ENCODE measurements at regions not wholly inside any gene's neighbourhood (a gene's known extent, or its start where the extent isn't known, plus 50 kb on each side); places are given as distances from the start of the nearest gene placed in this dataset.

- peaks cover 6% of the 10 kb centered on the region; the same call in 1 of the 2 replicates for H3K36me3 ChIP-seq (ENCODE audit: low read depth)
- H3K4me3 ChIP-seq (ENCODE audit: severe bottlenecking), result no peak overlapping the region
- H3K9me3 ChIP-seq (ENCODE audit: severe bottlenecking), result no peaks in the 10 kb centered on the region
- peaks cover 8% of the 10 kb centered on the region for H3K4me1 ChIP-seq (ENCODE audit: insufficient read depth, poor library complexity, severe bottlenecking)
- TF ChIP-seq CTCF (IDR thresholded peaks at IDR 0.05; ENCODE audit: poor library complexity, severe bottlenecking), result no peak
- DNase-seq (ENCODE audit: low spot score) (no peak), ATAC-seq (ENCODE audit: low read depth) (no peak; the same call in 2 of the 3 replicates)
- H3K27me3 ChIP-seq (ENCODE audit: insufficient read depth, poor library complexity, severe bottlenecking), result no peaks in the 10 kb centered on the region
- H3K27ac ChIP-seq (ENCODE audit: poor library complexity, severe bottlenecking), result peak overlapping the region; percentile 12
These were observed 55.9 kb upstream of the ACYP2 start for GRCh38 chr2:54059504-54059903.

GRCh38 chr2:54058449-54058848, 57.0 kb upstream of the ACYP2 start:
- no peak overlapping the region for H3K27ac ChIP-seq (ENCODE audit: poor library complexity, severe bottlenecking)
- H3K4me1 ChIP-seq (ENCODE audit: insufficient read depth, poor library complexity, severe bottlenecking), result peaks cover 8% of the 10 kb centered on the region
- TF ChIP-seq CTCF (IDR thresholded peaks at IDR 0.05; ENCODE audit: poor library complexity, severe bottlenecking), result no peak
- no peak for DNase-seq (ENCODE audit: low spot score)
- H3K4me3 ChIP-seq (ENCODE audit: severe bottlenecking), result no peak overlapping the region
- ATAC-seq (ENCODE audit: low read depth), result no peak
- peaks cover 6% of the 10 kb centered on the region; the same call in 1 of the 2 replicates for H3K36me3 ChIP-seq (ENCODE audit: low read depth)
- H3K27me3 ChIP-seq (ENCODE audit: insufficient read depth, poor library complexity, severe bottlenecking), result no peaks in the 10 kb centered on the region
- no peaks in the 10 kb centered on the region for H3K9me3 ChIP-seq (ENCODE audit: severe bottlenecking)

- Histone ChIP-seq H3K9me3 (ENCODE audit: severe bottlenecking) (no peaks in the 10 kb centered on the region), H3K27ac (ENCODE audit: poor library complexity, severe bottlenecking) (no peak overlapping the region), H3K36me3 (ENCODE audit: low read depth) (peaks cover 6% of the 10 kb centered on the region; the same call in 1 of the 2 replicates), H3K4me3 (ENCODE audit: severe bottlenecking) (no peak overlapping the region), H3K27me3 (ENCODE audit: insufficient read depth, poor library complexity, severe bottlenecking) (no peaks in the 10 kb centered on the region), H3K4me1 (ENCODE audit: insufficient read depth, poor library complexity, severe bottlenecking) (peaks cover 4% of the 10 kb centered on the region)
- no peak for TF ChIP-seq CTCF (IDR thresholded peaks at IDR 0.05; ENCODE audit: poor library complexity, severe bottlenecking)
- ATAC-seq (ENCODE audit: low read depth) (no peak), DNase-seq (ENCODE audit: low spot score) (no peak)
These were observed 60.6 kb upstream of the ACYP2 start for GRCh38 chr2:54054774-54055173.

- H3K4me3 ChIP-seq (ENCODE audit: severe bottlenecking), result no peak overlapping the region
- no peak for DNase-seq (ENCODE audit: low spot score)
- peaks cover 6% of the 10 kb centered on the region; the same call in 1 of the 2 replicates for H3K36me3 ChIP-seq (ENCODE audit: low read depth)
- ATAC-seq (ENCODE audit: low read depth), result no peak
- H3K9me3 ChIP-seq (ENCODE audit: severe bottlenecking), result no peaks in the 10 kb centered on the region
- no peak overlapping the region for H3K27ac ChIP-seq (ENCODE audit: poor library complexity, severe bottlenecking)
- H3K4me1 ChIP-seq (ENCODE audit: insufficient read depth, poor library complexity, severe bottlenecking), result no peaks in the 10 kb centered on the region
- H3K27me3 ChIP-seq (ENCODE audit: insufficient read depth, poor library complexity, severe bottlenecking), result no peaks in the 10 kb centered on the region
- TF ChIP-seq CTCF (IDR thresholded peaks at IDR 0.05; ENCODE audit: poor library complexity, severe bottlenecking), result no peak
These were observed 61.1 kb upstream of the ACYP2 start for GRCh38 chr2:54054271-54054670.

- Histone ChIP-seq H3K36me3 (ENCODE audit: low read depth) (peaks cover 6% of the 10 kb centered on the region; the same call in 1 of the 2 replicates), H3K9me3 (ENCODE audit: severe bottlenecking) (no peaks in the 10 kb centered on the region), H3K4me3 (ENCODE audit: severe bottlenecking) (no peak overlapping the region), H3K27me3 (ENCODE audit: insufficient read depth, poor library complexity, severe bottlenecking) (no peaks in the 10 kb centered on the region), H3K4me1 (ENCODE audit: insufficient read depth, poor library complexity, severe bottlenecking) (no peaks in the 10 kb centered on the region), H3K27ac (ENCODE audit: poor library complexity, severe bottlenecking) (no peak overlapping the region)
- no peak for ATAC-seq (ENCODE audit: low read depth)
- TF ChIP-seq CTCF (IDR thresholded peaks at IDR 0.05; ENCODE audit: poor library complexity, severe bottlenecking), result no peak
- no peak for DNase-seq (ENCODE audit: low spot score)
These were observed 61.6 kb upstream of the ACYP2 start for GRCh38 chr2:54053830-54054229.

Measured in RWPE2 (cell line).